K562 (cell line): ENCODE measurements at regions not wholly inside any gene's neighbourhood (a gene's known extent, or its start where the extent isn't known, plus 50 kb on each side); places are given as distances from the start of the nearest gene placed in this dataset.
A peak's percentile ranks its signal among the peaks of the same experiment; 100 is the strongest.

Source experiments
- ATAC-seq: fragments of 200-7000 bp; cut with Tn5 transposase; 3 replicates; pipeline ENCODE4 v1.9.1; 2020; ENCODE audit warnings: moderate library complexity
- BruUV-seq: library from RNA; stranded (reverse); fragments of 400-500 nt; replicated peaks from 2 replicates; lab custom pipeline; 2021; lab: Mats Ljungman, UMichigan
- CTCF ChIA-PET: fragments of 300-600 bp; formaldehyde crosslinking; extraction: SDS; loops from one replicate; lab custom pipeline; 2021; ENCODE audit warnings: low intra/inter-chr PET ratio; lab: Yijun Ruan, JAX
- POLR2A ChIA-PET: fragments of 300-600, 350-650 bp; sonication (Branson Sonifier 250); formaldehyde crosslinking; extraction: SDS; loops from one replicate; lab custom pipeline; 2021; ENCODE audit warnings: antibody characterized with exemption, inconsistent platforms; lab: Yijun Ruan, JAX
- DNase-seq, 4 experiments: peaks; one replicate each; pipeline versions ENCODE4 v3.0.0 to v3.0.0-alpha.2; 2011 to 2018; ENCODE audit warnings: low spot score in 3 of 4, mixed read lengths in 3 of 4; ENCODE audit errors: extremely low read depth in 1 of 4
- FAIRE-seq: peaks from 2 replicates; lab custom pipeline; 2011; peaks lifted over from hg19 to GRCh38; lab: Jason Lieb, UNC
- H2AFZ ChIP-seq: 2 replicates; pipeline ENCODE4 v1.6.0; 2011; ENCODE audit warnings: low read depth, low read length, control low read depth, inconsistent platforms
- H3K27ac ChIP-seq: fragments of 200-600 bp; 3 replicates; pipeline ENCODE4 v1.8.0; 2011; ENCODE audit warnings: low read depth, mild to moderate bottlenecking, control low read depth, inconsistent platforms, low read length, moderate library complexity, mixed read lengths; ENCODE audit errors: extremely low read depth
- H3K27me3 ChIP-seq, 2 experiments: fragments of 300-600 bp in 1 of 2; 2 replicates in 1 of 2; 3 replicates in 1 of 2; pipeline versions ENCODE4 v1.6.0 to v1.8.0; 2011; ENCODE audit warnings: inconsistent platforms in 2 of 2, low read length in 2 of 2, mild to moderate bottlenecking in 1 of 2, mixed read lengths in 1 of 2, moderate library complexity in 1 of 2; ENCODE audit not compliant: control insufficient read depth in 2 of 2, insufficient read depth in 2 of 2
- H3K36me3 ChIP-seq: fragments of 300-600 bp; 3 replicates; pipeline ENCODE4 v1.8.0; 2011; ENCODE audit warnings: mild to moderate bottlenecking, low read length, inconsistent platforms; ENCODE audit not compliant: control insufficient read depth, insufficient read depth
- H3K4me1 ChIP-seq, 2 experiments: fragments of 200-600 bp in 1 of 2; replicated peaks in 1 of 2; 2 replicates in 1 of 2; 3 replicates in 1 of 2; pipeline versions ENCODE4 v1.5.1 to v1.8.0; 2011; ENCODE audit warnings: inconsistent platforms in 2 of 2, low read length in 2 of 2, mild to moderate bottlenecking in 1 of 2, mixed read lengths in 1 of 2, moderate library complexity in 1 of 2; ENCODE audit not compliant: control insufficient read depth in 2 of 2, insufficient read depth in 2 of 2
- H3K4me2 ChIP-seq: 2 replicates; pipeline ENCODE4 v1.6.1; 2011; ENCODE audit warnings: low read length, control low read depth, inconsistent platforms, mixed read lengths; ENCODE audit not compliant: insufficient read depth
- H3K4me3 ChIP-seq: fragments of 200-600 bp; sonication (generic), shearing (Covaris generic); 2 replicates; pipeline ENCODE4 v1.5.1; 2016; ENCODE audit warnings: control low read depth, inconsistent platforms
- H3K79me2 ChIP-seq: fragments of 200-600 bp; 3 replicates; pipeline ENCODE4 v1.8.0; 2011; ENCODE audit warnings: low read length, inconsistent platforms; ENCODE audit not compliant: control insufficient read depth, insufficient read depth
- H3K9ac ChIP-seq, 2 experiments: 2 replicates each; pipeline versions ENCODE4 v1.6.0 to v1.6.1; 2011; ENCODE audit warnings: low read depth in 2 of 2, low read length in 2 of 2, control low read depth in 1 of 2, inconsistent platforms in 1 of 2, mild to moderate bottlenecking in 1 of 2, mixed read lengths in 1 of 2; ENCODE audit not compliant: insufficient read depth in 1 of 2
- H3K9me1 ChIP-seq: one replicate; pipeline ENCODE4 v1.6.0; 2011; ENCODE audit warnings: inconsistent platforms, mild to moderate bottlenecking, low read length, moderate library complexity; ENCODE audit not compliant: control insufficient read depth, insufficient read depth
- H3K9me3 ChIP-seq: replicated peaks from 2 replicates; pipeline ENCODE4 v1.5.1; 2011; ENCODE audit warnings: low read depth, low read length, inconsistent platforms; ENCODE audit not compliant: control insufficient read depth, insufficient read depth
- H4K20me1 ChIP-seq: replicated peaks from 2 replicates; pipeline ENCODE4 v1.6.1; 2011; ENCODE audit warnings: low read length, inconsistent platforms, mixed read lengths; ENCODE audit not compliant: control insufficient read depth, insufficient read depth
- C11orf30 ChIP-seq: fragments of 450-650 bp; IDR thresholded peaks from 2 replicates; pipeline ENCODE4 v1.6.1; 2016; ENCODE audit warnings: low read depth, mild to moderate bottlenecking
- ESRRA ChIP-seq: fragments of 450-650 bp; IDR thresholded peaks from 2 replicates; pipeline ENCODE4 v1.6.1; 2014; ENCODE audit warnings: low read depth, mild to moderate bottlenecking, moderate library complexity, borderline replicate concordance
- FOXA3 ChIP-seq, 2 experiments: fragments of 450-650 bp in 1 of 2; sonication (generic) in 1 of 2; formaldehyde crosslinking; IDR thresholded peaks in 1 of 2; conservative IDR thresholded peaks in 1 of 2; 2 replicates each; pipeline versions ENCODE4 v1.4.0 to v1.8.0; 2020 to 2022; ENCODE audit warnings: mild to moderate bottlenecking in 2 of 2, missing genetic modification reagents in 1 of 2
- MLX ChIP-seq, 2 experiments: fragments of 450-650 bp in 1 of 2; sonication (generic) in 1 of 2; formaldehyde crosslinking; conservative IDR thresholded peaks; 2 replicates each; pipeline versions ENCODE4 v1.4.0 to v1.8.1; 2020 to 2022; ENCODE audit warnings: mild to moderate bottlenecking in 1 of 2, missing genetic modification reagents in 1 of 2
- SMARCE1 ChIP-seq: fragments of 450-650 bp; IDR thresholded peaks from 2 replicates; pipeline ENCODE4 v1.7.1; 2016; ENCODE audit warnings: mild to moderate bottlenecking
- SPI1 ChIP-seq: IDR thresholded peaks from 2 replicates; pipeline ENCODE4 v1.6.1; 2011; ENCODE audit warnings: low read depth, low read length, control low read depth, borderline replicate concordance
- THRAP3 ChIP-seq: fragments of 450-650 bp; IDR thresholded peaks from 2 replicates; pipeline ENCODE4 v1.6.1; 2016; ENCODE audit warnings: mild to moderate bottlenecking, inconsistent platforms, borderline replicate concordance
- YBX1 ChIP-seq: fragments of 450-650 bp; IDR thresholded peaks from 2 replicates; pipeline ENCODE4 v1.7.1; 2016; ENCODE audit warnings: mild to moderate bottlenecking
- ZNF316 ChIP-seq: fragments of 450-650 bp; IDR thresholded peaks from 2 replicates; pipeline ENCODE4 v1.6.1; 2016
- ZNF384 ChIP-seq: IDR thresholded peaks from 2 replicates; pipeline ENCODE4 v1.6.1; 2012; ENCODE audit warnings: low read depth, low read length, improper control_type of control experiment
- WGBS: fragments of 100-300 bp; shearing (Covaris generic); methylation state at CpG from one replicate; pipeline ENCODE4 v1.1.6; 2016; ENCODE audit warnings: low coverage, mixed read lengths; ENCODE audit not compliant: insufficient coverage; ENCODE audit errors: missing lambda C conversion rate; 5-methylcytosine and 5-hydroxymethylcytosine counted together
- in situ Hi-C: fragments of 300-500 bp; cut with MboI; formaldehyde crosslinking; loops from 4 replicates; pipeline ENCODE4 v1.15.0; 2018; ENCODE audit warnings: inconsistent platforms, mixed read lengths
- intact Hi-C: fragments of 100-400 bp; cut with micrococcal nuclease; formaldehyde crosslinking; loops from 2 replicates; pipeline ENCODE4 v1.14.2; 2022

- TF ChIP-seq SPI1 (peak; percentile 71), ZNF384 (no peak)
- H3K9me1 ChIP-seq = no peaks in the 10 kb centered on the region
- no peak overlapping the region for H3K27ac ChIP-seq
- ChIA-PET POLR2A (no interaction called here), CTCF (no interaction called here)
- no peaks in the 10 kb centered on the region for H4K20me1 ChIP-seq
- 0% methylated on average over 2 of the region's 2 CpGs for WGBS
- no peak overlapping the region for H2AFZ ChIP-seq
- no peaks in the 10 kb centered on the region for H3K79me2 ChIP-seq
- H3K4me1 ChIP-seq = peaks cover 0 to 11% of the 10 kb centered on the region in 2 experiments; a peak in 1 of 5 replicates
- in situ Hi-C loops (no loop called here), intact Hi-C loops (no loop called here)
- no peaks in the 10 kb centered on the region for H3K9me3 ChIP-seq
- no peak for FAIRE-seq
- no peak overlapping the region for H3K9ac ChIP-seq
- H3K27me3 ChIP-seq = peaks cover 11 to 20% of the 10 kb centered on the region in 2 experiments; a peak in 4 of 5 replicates
- no peak overlapping the region for H3K4me2 ChIP-seq
- ATAC-seq = no peak
- no peaks in the 10 kb centered on the region for H3K36me3 ChIP-seq
- DNase-seq = no peak
- no TSS peak for BruUV-seq
- no peak overlapping the region for H3K4me3 ChIP-seq
Observed at GRCh38 chr4:82046796-82047195, 327.0 kb downstream of the HNRNPD start.

- no peak for FAIRE-seq
- CTCF ChIA-PET = no interaction called here
- BruUV-seq = no TSS peak
- Histone ChIP-seq H3K4me1 (peaks cover 0 to 11% of the 10 kb centered on the region in 2 experiments; a peak in 1 of 5 replicates), H3K36me3 (no peaks in the 10 kb centered on the region), H2AFZ (no peak overlapping the region), H3K27ac (no peak overlapping the region), H3K4me3 (no peak overlapping the region), H3K9me3 (no peaks in the 10 kb centered on the region), H3K4me2 (no peak overlapping the region), H3K27me3 (peaks cover 11 to 20% of the 10 kb centered on the region in 2 experiments; a peak in 4 of 5 replicates), H3K79me2 (no peaks in the 10 kb centered on the region), H3K9ac (no peak overlapping the region), H3K9me1 (no peaks in the 10 kb centered on the region), H4K20me1 (no peaks in the 10 kb centered on the region)
- in situ Hi-C loops = no loop called here
- intact Hi-C loops = no loop called here
- no peak for DNase-seq
- peak; percentile 15; the same call in 1 of the 2 replicates for TF ChIP-seq C11orf30
- no peak for TF ChIP-seq FOXA3 (CRISPR knock-in tag; conservative IDR thresholded peaks at IDR 0.05 in 1 of 2, IDR thresholded peaks at IDR 0.05 in 1 of 2)
- peak; percentile 39; the same call in 1 of the 2 replicates for TF ChIP-seq ZNF316
- TF ChIP-seq SMARCE1 = no peak
- no peak for TF ChIP-seq ESRRA
- no peak for TF ChIP-seq THRAP3
- TF ChIP-seq YBX1 = no peak
- no peak for TF ChIP-seq MLX (CRISPR knock-in tag; conservative IDR thresholded peaks at IDR 0.05)
- 0% methylated on average over 5 of the region's 5 CpGs for WGBS
- ATAC-seq = no peak
- POLR2A ChIA-PET = no interaction called here
Observed at GRCh38 chr4:82045267-82045666, 328.5 kb downstream of the HNRNPD start.
